RWPE2 (cell line): ENCODE measurements at regions not wholly inside any gene's neighbourhood (a gene's known extent, or its start where the extent isn't known, plus 50 kb on each side); places are given as distances from the start of the nearest gene placed in this dataset.
"Not testable (repeated sequence)": the region's sequence is repeated elsewhere in the genome, so short reads cannot be mapped to it uniquely, and the experiment has no call there.

Experiments
- ATAC-seq: fragments of 200-7000 bp; cut with Tn5 transposase; 3 replicates; pipeline ENCODE4 v1.9.1; 2021; ENCODE audit warnings: low read depth
- DNase-seq: peaks from one replicate; pipeline ENCODE4 v3.0.0-alpha.2; 2020; ENCODE audit warnings: low spot score
- H3K27ac ChIP-seq: fragments of 450-650 bp; 2 replicates; pipeline ENCODE4 v1.5.1; 2017; ENCODE audit warnings: mild to moderate bottlenecking; ENCODE audit not compliant: poor library complexity, severe bottlenecking
- H3K27me3 ChIP-seq: fragments of 250-450 bp; sonication (Bioruptor Pico); 2 replicates; pipeline ENCODE4 v1.5.1; 2021; ENCODE audit warnings: mild to moderate bottlenecking, moderate library complexity; ENCODE audit not compliant: insufficient read depth, poor library complexity, severe bottlenecking
- H3K36me3 ChIP-seq: fragments of 250-450 bp; sonication (Bioruptor Pico); 2 replicates; pipeline ENCODE4 v1.5.1; 2020; ENCODE audit warnings: low read depth, mild to moderate bottlenecking, moderate library complexity
- H3K4me1 ChIP-seq: fragments of 250-450 bp; sonication (Bioruptor Pico); 2 replicates; pipeline ENCODE4 v1.5.1; 2021; ENCODE audit warnings: mild to moderate bottlenecking, moderate library complexity; ENCODE audit not compliant: insufficient read depth, poor library complexity, severe bottlenecking
- H3K4me3 ChIP-seq: fragments of 250-450 bp; sonication (Bioruptor Pico); 2 replicates; pipeline ENCODE4 v1.5.1; 2021; ENCODE audit warnings: mild to moderate bottlenecking, moderate library complexity; ENCODE audit not compliant: severe bottlenecking
- H3K9me3 ChIP-seq: fragments of 250-450 bp; sonication (Bioruptor Pico); 2 replicates; pipeline ENCODE4 v1.5.1; 2021; ENCODE audit warnings: mild to moderate bottlenecking, moderate library complexity; ENCODE audit not compliant: severe bottlenecking
- TF ChIP-seq, protein P1 (sequence below): fragments of 450-650 bp; IDR thresholded peaks from one replicate; pipeline ENCODE4 v1.5.1; 2017; ENCODE audit warnings: mild to moderate bottlenecking, moderate library complexity; ENCODE audit not compliant: poor library complexity, severe bottlenecking

DNA sequence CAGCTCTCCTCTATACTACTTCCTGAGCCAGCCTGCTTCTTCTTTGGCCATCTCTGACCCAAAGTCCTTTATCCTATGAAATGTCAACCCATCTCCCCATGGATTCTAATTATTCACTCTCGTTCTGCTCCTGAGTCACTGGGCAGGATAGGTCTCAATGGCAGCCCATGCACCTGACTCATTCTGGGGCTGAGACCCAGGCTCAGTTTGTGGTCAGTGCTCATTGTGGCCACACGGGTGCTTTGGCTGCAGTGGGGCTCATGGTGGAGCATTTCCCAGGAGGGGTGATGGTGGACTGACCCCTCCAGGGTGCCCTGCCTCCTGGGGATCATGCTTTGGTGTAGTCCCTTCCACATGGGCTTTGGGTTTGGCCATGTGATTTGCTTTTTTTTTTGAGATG, 154.8 kb upstream of the WSCD1 start:
- no peak for ATAC-seq
- no peak overlapping the region for H3K4me3 ChIP-seq
- no peak overlapping the region for H3K27ac ChIP-seq
- no peak for DNase-seq
- no peaks in the 10 kb centered on the region for H3K36me3 ChIP-seq
- H3K9me3 ChIP-seq, result no peaks in the 10 kb centered on the region
- TF ChIP-seq, protein P1, sequence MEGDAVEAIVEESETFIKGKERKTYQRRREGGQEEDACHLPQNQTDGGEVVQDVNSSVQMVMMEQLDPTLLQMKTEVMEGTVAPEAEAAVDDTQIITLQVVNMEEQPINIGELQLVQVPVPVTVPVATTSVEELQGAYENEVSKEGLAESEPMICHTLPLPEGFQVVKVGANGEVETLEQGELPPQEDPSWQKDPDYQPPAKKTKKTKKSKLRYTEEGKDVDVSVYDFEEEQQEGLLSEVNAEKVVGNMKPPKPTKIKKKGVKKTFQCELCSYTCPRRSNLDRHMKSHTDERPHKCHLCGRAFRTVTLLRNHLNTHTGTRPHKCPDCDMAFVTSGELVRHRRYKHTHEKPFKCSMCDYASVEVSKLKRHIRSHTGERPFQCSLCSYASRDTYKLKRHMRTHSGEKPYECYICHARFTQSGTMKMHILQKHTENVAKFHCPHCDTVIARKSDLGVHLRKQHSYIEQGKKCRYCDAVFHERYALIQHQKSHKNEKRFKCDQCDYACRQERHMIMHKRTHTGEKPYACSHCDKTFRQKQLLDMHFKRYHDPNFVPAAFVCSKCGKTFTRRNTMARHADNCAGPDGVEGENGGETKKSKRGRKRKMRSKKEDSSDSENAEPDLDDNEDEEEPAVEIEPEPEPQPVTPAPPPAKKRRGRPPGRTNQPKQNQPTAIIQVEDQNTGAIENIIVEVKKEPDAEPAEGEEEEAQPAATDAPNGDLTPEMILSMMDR, result no peak
- H3K27me3 ChIP-seq, result no peaks in the 10 kb centered on the region
- no peaks in the 10 kb centered on the region for H3K4me1 ChIP-seq

- no peaks in the 10 kb centered on the region for H3K9me3 ChIP-seq
- H3K36me3 ChIP-seq, result no peaks in the 10 kb centered on the region
- ATAC-seq, result no peak
- TF ChIP-seq, protein P1, result no peak
- no peak overlapping the region for H3K4me3 ChIP-seq
- no peak for DNase-seq
- H3K27ac ChIP-seq, result no peak overlapping the region
- H3K27me3 ChIP-seq, result no peaks in the 10 kb centered on the region
- no peaks in the 10 kb centered on the region for H3K4me1 ChIP-seq
These were observed 151.1 kb upstream of the WSCD1 start for GRCh38 chr17:5919089-5919488.

- TF ChIP-seq, protein P1, result no peak
- no peaks in the 10 kb centered on the region for H3K27me3 ChIP-seq
- ATAC-seq, result peak; percentile 78; the same call in 2 of the 3 replicates
- H3K4me1 ChIP-seq, result no peaks in the 10 kb centered on the region
- H3K9me3 ChIP-seq, result no peaks in the 10 kb centered on the region
- no peak overlapping the region for H3K27ac ChIP-seq
- no peak for DNase-seq
- H3K36me3 ChIP-seq, result no peaks in the 10 kb centered on the region
- H3K4me3 ChIP-seq, result no peak overlapping the region
These were observed 148.5 kb upstream of the WSCD1 start for GRCh38 chr17:5921512-5922282.

- Histone ChIP-seq H3K27me3 (no peaks in the 10 kb centered on the region), H3K4me3 (no peak overlapping the region), H3K9me3 (no peaks in the 10 kb centered on the region), H3K36me3 (no peaks in the 10 kb centered on the region), H3K4me1 (no peaks in the 10 kb centered on the region), H3K27ac (no peak overlapping the region)
- ATAC-seq (no peak), DNase-seq (no peak)
- TF ChIP-seq, protein P1, result no peak
These were observed 147.7 kb upstream of the WSCD1 start for GRCh38 chr17:5922476-5922875.

DNA sequence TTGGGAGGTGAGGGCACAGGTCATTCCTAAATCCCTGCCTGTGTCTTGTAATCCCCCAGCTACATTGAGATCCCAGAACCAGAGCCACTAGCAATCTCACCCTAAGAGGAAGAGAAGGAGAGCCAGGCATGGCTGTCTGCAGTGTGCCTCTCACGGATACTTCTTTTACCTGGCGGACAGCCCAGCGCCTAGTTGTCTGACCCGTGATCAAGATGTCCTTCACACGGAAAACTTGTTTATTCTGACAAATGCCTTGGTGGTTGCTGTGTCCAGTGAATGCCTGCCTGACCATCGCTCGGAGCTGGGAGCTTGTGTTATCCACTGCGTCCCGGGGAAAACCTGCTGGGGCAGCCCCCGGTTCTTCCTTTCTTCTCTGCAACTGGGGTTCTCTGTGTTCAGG, 140.5 kb upstream of the WSCD1 start:
- Histone ChIP-seq H3K4me3 (no peak overlapping the region), H3K27ac (no peak overlapping the region), H3K27me3 (no peaks in the 10 kb centered on the region), H3K36me3 (no peaks in the 10 kb centered on the region), H3K9me3 (no peaks in the 10 kb centered on the region), H3K4me1 (no peaks in the 10 kb centered on the region)
- DNase-seq (no peak), ATAC-seq (no peak)
- TF ChIP-seq, protein P1, result no peak

DNA sequence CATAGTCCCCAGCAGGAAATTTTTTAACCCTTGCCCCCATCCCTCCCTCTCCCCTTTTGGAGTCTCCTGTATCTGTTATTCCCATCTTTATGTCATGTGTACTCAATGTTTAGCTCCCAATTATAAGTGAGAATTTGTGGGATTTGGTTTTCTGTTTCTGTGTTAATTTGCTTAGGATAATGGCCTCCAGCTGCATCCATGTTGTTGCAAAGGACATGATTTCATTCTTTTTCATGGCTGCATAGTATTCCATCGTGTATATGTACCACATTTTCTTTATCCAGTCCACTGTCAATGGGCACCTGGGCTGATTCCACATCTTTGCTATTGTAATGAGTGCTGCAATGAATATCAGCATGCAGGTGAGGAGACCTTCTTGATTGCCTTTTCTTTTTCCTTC, 139.6 kb upstream of the WSCD1 start:
- H3K4me3 ChIP-seq, ATAC-seq, H3K36me3 ChIP-seq, H3K27ac ChIP-seq, DNase-seq, H3K4me1 ChIP-seq, H3K27me3 ChIP-seq, H3K9me3 ChIP-seq: not testable (repeated sequence)
